ENCODE measurements at regions not wholly inside any gene's neighbourhood (a gene's known extent, or its start where the extent isn't known, plus 50 kb on each side); places are given as distances from the start of the nearest gene placed in this dataset.

DNA sequence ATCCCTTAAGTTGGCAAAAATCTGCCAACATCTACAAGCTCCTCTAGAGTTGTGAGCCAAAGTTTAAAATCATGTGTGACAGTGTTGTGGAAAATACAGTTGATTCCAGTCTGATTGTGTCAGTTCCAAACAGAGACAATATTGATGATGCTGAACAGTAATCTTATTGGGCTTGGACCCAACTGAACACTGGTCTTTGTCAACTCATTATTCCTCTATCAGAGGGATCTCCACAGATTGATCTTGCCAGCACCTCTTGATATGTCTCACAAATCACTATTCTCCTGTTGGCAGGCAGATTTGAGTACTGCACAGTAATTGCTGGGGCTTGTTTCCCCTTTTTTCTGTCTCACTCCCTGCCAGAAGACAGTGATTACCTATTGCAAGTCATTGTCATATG is 326.6 kb upstream of the DPH6 start:
- no peak for DNase-seq

DNA sequence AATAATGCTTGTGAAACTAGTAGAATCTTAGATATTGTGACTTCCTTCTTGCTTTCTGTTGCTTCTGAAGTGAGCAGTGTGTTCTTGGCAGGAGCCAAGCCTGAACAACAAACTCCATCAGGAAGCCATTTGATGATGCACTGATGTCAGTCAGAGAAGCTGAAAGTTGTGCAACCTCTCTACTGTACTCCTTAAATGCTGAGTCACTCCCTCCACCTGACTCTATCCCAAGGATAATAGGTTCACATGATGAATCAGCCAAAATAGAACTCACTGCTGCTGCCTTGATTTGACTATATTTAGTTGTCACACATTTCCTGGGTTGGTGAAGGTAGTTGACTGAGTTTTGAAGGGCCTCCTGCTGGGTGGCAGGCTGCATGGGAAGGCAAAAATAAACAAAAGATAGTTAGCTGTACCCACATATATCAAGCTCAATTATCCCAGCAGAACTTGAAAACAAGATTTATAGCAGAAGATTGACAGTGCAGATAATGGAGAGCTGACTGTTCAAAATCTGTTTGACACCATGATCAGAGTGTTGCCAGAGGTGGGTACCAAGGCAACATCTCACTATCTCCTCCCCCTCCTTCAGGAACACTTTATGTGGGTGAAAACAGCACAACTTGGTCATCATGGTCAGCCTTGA is 328.4 kb upstream of the DPH6 start:
- DNase-seq: no peak

DNA sequence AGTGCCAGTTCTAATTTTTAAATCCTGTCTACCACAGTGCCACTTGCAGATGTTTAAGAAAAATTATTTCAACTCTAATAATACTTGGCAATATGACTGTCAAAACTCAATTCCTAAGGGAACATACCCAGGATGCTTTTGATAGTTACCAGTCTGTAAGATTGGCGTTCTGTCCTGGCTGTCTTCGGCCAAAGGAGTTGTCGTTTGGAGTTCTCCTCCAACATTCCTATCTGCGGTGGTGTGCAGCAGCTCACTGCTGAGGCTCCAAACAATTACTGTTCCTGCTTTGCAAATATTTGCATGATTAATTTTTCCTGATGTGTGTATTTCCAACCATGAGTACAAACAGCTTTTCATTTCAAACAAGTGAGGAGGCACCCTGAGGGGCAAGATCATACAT is 330.8 kb upstream of the DPH6 start:
- no peak for DNase-seq

DNA sequence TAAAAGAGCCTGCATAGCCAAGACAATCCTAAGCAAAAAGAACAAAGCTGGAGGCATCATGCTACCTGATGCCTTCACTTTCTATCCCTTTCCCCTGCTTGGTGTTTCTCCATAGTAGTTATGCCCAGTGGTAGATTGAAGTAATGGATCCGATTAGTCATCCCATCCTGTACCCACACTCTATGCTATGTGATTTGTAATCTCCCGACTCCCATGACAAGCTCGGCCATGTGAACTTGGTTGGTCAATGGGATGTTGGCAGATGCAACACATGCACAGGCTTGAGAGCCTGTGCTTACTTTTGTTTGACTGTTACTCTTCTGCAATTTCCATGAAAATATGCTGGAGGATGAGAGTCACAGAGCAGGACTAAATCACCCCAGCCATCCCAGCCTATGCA is 334.9 kb upstream of the DPH6 start:
- DNase-seq: no peak

DNA sequence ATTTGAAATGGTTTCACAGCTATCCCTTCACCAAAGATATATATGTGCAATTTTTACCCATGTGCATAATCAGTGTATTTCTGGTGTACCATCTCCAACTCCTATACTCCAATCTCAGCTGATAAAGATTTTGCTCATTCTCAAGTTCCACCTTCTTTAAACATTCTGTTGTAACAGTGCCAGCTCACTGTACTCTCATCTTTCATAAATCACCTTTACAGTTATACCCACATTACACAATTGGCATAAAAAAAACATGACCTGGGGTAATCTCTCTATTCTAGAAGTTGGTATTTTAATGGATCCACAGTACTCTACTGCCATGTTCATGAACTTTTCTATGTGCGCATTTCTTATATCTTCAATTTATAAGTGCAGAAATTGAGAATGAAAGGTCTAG is 339.9 kb upstream of the DPH6 start:
- no peak for DNase-seq

DNA sequence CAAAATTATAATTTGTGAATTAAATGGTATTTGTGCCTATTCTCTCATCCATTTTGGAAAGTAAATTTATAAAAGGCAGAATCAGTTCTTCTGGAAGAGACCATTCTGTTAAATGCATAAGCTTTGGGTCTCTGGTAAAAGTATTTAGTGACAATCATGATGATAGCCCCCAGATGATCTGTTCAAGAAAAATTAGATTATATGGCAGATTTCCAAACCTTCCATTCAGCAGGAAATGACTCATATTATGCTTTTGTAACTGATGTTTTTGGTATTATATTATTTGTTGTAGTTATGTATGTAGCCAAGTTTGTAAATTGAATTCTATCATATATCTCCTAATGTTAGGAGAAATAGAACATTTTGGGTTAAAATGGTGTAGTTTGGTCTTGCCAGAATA is 340.8 kb upstream of the DPH6 start:
- no peak for DNase-seq

DNA sequence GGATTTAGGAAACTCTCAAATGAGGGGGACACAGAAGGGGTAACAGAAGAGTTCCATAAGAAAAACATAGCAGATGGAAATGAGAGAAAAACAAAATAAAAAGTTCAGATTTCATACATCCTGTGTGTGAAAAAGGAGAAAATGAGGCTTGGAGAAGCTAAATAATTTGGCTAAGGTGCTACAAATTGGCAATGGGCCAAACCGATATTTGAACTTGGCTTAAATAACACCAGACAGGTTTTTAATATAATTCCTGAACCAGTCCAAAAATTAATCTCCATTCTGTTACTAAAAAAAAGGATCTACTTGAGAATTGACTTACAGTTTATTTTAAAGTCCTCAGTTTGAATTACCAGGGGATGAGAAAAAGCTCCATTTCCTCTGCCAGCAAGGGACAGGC is 342.9 kb upstream of the DPH6 start:
- no peak for DNase-seq

DNA sequence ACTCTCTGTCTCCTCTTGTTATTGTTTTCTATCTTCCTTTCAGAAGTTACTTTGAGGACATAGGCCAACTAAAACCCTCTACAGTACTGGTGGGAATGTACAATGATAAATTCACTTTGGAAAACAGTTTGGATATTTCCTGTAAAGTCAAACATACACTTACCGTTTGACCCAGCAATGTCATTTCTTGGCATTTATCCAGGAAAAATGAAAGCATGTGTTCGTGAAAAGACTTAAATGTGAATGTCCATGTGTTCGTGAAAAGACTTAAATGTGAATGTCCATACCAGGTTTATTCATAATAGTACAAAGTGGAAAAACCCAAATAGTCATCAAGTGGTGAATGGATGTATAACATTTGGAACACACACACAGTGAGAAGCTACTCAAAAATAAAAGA is 361.5 kb upstream of the DPH6 start:
- DNase-seq: no peak

DNA sequence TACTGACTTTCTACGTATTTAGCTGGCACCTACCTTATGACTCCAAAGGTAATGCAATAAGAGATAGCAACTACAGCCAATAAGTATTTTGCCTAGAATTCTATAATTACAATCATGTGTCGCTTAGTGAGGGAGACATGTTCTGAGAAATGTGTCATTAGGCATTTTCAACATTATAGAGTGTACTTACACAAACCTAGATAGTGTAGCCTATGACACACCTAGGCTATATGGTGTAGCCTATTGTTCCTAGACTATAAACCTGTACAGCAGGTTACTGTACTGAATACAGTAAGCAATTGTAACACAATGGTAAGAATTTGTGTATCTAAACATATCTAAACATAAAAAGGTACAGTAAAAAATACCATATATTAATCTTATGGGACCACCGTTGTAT is 363.4 kb upstream of the DPH6 start:
- DNase-seq: no peak

DNA sequence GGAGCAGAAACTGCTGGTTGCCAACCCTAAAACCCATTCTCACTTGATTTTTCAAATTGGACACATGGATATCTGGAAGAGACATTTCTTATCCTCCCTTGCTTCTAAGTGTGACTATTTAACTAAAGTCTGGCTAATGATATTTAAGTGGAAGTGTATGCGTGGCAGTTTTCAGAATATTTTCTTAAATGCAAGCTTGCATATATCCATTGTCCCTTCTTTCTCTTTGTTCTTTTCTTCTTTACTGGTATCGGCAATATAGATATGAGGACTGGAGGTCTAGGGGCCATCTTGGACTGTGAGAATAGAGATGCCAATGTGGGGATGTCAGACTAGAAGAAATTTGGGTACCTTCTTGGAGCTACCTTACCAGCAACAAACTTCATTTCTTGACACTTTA is 364.3 kb upstream of the DPH6 start:
- DNase-seq: no peak

DNA sequence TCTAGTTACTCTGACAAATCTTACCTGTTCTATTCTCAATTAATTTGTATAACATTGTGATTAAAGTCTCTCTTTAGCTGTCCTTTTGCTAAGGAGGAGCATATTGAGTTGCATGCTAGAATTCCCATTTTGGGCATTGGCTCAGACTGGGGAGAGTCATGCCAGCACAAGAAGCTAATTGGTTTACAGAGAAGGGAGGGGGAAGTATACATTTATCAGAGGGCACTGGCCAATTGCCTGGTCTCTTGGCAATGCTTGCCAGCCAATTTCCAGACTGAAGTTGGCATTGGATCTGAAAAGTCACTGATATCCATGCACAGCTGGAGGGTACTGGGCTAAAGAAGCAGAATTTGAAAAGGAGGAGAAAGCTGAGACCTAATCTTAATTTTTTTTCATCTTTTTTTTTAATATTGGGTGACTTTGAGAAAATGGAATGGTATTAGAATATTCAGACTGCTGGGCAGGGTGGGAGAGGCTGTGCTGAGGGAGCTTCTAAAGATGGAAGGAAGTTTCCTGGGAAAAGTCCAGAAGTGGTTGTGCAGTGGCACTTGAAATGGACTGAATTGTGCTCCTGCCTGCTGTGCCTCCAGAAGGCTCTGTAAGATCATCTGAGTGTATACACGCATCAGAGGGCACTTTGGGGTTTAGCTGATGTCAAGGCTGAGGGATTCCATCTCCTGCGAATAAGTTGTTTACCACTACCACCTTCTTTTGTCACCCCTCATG is 365.2 kb upstream of the DPH6 start:
- DNase-seq: no peak

DNA sequence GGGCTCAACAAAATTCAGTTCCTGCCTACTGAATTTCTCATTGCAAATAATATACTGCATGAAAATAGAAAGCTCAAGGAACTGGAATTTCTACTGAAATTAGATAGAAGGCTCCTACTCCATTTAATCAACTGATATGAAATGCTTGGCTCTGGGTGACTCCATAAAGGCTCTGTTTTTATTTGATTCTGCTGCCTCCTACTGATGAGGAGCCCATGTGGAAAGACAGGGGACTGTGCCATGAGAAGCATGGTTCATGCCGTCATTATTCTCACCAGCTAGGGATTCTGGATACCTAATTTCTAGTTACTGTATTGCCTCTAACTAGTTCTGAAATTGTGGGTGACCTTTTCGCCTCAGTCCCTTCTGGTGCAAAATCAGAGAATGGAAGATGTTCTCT is 366.2 kb upstream of the DPH6 start:
- DNase-seq: no peak

DNA sequence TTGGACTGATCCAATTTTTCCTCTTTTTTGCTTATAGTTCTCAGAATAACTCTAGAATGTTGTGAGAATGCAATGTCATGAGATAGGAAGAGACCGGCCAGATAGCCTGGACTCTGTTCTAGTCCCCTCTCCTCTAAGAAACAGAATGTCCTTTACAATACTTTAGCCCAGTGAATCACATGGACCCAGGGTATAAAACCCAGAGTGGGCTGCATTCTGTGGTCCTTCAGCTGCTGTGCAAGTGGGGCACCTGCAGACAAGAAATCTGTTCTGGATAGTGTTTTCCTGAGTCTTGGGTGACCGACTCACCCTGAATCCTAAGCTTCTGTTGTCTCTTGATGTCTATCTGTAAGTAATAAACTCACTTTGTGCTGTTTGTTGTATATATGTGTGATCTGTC is 368.6 kb upstream of the DPH6 start:
- no peak for DNase-seq

DNA sequence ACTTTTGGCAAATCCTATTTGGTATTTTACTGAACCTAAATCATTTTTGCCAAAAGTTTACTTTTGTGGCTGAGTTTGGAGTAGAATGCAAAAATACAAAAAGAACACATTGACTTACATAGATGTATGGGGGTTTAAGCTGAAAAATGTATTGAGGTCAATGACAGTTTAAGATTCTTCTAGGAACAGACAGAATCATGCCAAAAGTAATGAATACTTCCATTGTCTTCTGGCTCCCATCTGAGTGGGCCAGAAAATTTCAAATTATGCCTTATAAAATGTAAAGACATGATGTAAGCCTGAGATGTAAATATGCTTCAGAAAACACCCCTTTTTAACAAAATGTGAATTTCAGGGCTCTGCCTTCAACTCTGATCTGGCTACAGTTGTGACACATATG is 375.1 kb upstream of the DPH6 start:
- no peak for DNase-seq

DNA sequence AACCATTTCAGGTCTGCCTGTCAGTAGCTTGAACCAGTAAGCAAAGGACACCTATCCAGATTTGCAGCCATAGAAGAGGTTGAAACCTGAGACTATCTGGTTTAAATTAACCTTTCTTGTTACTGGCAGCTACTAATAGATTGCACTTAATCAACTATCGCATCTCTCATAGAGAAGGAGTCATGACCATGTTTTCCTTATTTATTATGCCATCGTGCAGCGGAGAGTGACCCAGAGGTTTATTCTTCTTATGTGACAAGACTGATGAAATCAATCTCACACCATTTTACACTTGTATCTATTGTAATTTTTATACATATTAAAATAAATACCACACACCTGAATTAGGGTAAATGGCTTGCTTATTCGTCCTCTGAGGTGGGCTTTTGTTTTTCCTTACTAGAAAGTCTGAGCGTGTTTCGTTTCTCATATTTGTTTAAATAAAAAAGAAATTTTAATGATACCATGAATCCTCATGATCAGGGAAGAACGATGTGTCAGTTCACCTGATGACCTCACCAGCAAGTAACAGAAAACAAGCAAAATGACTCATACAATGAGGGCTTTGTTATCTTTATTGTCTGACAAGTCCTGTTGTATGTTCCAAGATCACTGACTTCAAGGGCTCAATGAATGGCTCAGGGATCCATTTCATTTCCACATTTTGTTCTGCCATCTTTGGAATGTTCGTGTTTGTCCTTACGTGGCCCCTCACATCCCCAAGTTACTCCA is 379.5 kb upstream of the DPH6 start:
- DNase-seq: no peak

DNA sequence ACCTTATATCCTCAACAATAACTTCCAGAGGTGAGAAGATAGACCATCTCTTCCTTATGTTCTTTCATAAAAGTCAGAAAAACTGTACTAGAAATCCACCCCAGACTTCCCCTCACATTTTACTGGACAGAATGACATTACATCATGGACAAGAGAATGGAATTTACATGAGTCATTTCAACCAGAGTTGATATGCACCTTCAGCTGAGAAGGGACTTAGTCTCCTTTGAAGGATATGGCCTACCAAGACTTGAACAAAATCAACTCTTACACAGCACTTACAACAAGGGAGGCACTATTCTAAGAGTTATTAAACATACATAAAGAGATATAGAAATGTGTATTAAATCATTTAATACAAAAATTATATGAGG is 380.0 kb upstream of the DPH6 start:
- no peak for DNase-seq

DNA sequence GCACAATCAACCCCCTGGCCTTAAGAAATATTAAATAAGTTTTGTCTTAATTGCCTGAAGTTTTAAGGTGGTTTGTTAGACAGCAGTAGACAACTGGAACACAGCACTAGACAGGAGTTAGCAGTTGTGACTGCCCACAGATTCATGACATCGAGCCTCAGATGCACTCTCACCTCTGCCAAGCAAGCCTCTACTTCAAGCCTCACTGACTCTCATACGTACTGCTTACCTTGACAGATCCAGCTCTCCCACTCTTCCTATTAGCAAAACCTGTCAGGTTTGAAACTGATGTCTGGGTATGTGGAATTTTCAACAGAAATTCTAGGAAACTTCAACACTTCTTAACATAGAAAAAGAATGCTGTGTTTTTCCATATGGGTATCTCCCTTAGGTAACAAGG is 382.9 kb upstream of the DPH6 start:
- DNase-seq: no peak

DNA sequence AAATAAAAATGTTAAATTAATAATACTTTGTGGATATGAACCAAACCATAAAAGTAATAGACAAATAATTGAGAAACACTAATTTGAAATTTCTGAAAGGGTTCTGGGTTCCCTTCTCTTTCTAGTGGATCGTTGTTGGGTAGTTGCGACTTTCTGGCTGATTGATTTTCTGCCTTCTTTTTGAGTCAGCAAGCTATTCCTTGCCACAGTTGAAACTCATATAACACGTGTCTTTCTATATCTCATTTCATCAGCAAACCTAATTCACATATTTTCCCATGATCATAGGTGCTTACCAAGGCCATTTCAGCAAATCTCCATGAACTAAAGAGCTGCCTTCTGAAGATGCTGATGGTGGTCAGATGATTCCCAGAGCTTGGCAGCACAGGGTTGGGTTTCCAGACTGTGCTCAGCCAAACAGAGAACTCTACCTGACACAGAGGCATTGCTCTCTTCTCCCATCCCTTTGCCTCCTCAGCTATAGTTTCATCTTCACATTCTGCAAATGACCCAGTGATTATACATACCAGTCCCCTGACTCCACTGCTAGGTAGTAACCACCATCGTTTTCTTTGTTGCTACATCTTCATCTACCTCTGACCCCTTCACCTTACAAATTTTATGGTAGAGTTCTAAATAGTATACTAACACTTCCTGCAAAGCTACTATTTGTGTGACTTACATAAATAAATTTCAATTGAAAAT is 383.9 kb upstream of the DPH6 start:
- DNase-seq: no peak

DNA sequence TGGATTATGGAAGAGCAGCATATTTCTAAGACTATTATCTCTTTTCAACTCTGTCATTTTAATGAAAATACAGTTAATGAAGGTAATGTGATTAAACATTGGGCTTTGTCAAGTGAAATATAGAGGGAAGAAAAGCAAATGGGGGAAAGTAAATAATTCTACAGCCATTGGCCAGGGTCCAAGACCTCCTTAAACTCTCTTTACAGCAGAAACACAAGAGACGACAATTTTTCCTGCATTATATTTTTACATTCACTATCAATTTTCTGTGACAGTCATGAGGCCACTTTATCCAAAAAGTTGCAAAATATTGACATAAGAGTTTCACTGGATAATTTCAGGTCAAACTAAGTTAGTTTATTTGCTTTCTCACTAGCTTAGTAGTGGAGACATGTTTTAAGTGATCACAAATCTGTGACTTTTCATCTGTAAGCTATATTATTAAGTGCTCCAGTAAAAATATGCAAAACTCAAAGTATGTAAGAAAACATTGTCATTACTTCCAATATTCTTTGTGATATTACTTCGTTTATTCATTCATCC is 385.9 kb upstream of the DPH6 start:
- no peak for DNase-seq

DNA sequence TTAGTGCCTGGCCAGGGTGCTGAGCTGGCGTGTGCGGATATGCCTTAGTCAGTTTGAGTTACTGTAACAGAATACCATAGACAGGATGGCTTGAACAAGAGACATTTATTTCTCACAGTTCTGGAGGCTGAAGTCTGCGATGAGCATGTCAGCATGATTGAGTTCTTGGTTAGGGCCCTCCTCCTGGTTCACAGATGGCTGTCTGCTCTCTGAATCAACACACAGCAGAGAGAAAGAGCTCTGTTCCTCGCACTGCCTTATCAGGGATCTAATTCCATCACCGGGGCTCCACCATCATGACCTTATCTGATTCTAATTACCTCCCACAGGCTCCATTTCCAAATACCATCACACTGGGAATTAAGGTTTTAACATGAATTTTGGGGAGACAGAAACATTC is 386.6 kb upstream of the DPH6 start:
- no peak for DNase-seq

DNA sequence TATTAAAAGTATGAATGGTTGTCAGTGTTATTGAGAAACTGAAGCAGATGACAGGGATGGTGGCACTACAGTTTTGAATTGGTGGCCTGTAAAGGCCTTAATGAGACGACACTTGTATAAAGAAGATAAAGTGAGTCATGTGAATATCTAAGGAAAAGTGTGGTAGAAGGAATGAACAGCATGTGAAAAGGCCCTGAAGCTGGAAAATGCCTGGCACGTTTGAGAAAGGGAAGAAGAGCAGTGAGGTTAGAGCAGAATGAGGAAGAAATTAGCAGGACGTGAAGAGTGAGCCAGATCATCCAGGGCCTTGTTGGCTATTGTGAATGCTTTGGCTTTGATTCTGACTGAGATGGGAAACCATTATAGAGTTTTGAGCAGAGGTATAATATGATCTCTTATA is 387.6 kb upstream of the DPH6 start:
- DNase-seq: no peak

DNA sequence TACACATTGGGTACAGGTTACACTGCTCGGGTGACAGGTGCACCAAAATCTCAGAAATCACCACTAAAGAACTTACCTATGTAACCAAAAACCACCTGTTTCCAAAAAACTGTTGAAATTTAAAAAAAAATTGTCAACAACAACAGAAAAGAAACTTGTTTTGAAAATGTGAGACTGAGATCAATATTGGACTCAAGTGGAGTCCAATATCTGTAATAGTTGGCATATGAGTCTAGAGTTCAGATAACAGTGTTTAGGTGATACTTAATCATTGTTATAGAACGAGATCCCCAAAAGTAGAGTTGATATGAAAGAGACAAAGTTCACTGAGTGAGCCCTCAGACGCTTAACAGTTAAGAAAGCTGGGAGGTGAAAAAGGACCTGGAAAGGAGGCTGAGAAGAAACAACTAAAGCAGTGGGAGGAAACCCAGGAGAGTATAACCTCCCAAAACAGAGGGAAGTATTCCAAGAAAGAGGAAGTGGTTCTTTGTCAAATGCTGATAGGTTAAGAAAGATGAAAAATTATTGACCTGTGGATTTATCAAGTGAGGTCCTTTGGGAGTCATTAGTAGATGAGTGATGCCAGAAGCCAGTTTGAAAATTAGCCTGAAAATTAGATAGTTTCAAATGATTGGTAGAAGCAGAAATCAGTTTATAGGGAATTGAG is 388.6 kb upstream of the DPH6 start:
- no peak for DNase-seq

DNA sequence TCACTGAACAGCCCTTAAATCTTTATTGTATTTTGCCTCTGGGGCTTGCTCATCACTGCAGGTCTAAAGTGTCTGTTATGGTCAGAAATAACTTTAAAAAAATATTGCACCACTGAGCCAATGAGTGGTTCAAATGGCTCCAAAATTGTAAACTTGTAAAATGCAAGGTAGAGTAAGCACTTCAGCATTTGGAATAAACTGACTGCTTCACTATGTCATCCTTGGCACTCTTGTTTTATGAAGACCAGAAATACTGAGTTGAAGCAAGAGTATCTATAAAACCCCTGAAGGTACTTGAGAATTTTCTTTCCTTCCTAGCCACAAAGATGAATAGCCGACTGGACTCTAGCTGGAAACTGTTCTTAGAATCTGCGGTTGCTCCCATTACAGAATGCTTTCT is 390.3 kb upstream of the DPH6 start:
- DNase-seq: no peak

Measured in NCI-H1092 (cell line).